Hematopoietic multipotent progenitor cell treated with erythropoietin and hydrocortisone succinate and interleukin-3 and kit ligand, for 6 days (in vitro differentiated cells): ENCODE measurements at regions not wholly inside any gene's neighbourhood (a gene's known extent, or its start where the extent isn't known, plus 50 kb on each side); places are given as distances from the start of the nearest gene placed in this dataset.

Experiments used
- DNase-seq: peaks from one replicate; pipeline ENCODE4 v3.0.0-alpha.2; 2015

GRCh38 chr20:40203032-40203431 lies 486.0 kb downstream of the MAFB start:
- DNase-seq: no peak

- no peak for DNase-seq
These were observed 491.3 kb downstream of the MAFB start for GRCh38 chr20:40197691-40198090.

GRCh38 chr20:40196846-40197436 lies 492.1 kb downstream of the MAFB start:
- DNase-seq: no peak

- DNase-seq: no peak
These were observed 493.3 kb downstream of the MAFB start for GRCh38 chr20:40195742-40196141.

GRCh38 chr20:40192529-40192928 lies 496.5 kb downstream of the MAFB start:
- DNase-seq: no peak

- no peak for DNase-seq
These were observed 497.0 kb downstream of the MAFB start for GRCh38 chr20:40192081-40192480.

- DNase-seq: no peak
These were observed 497.5 kb downstream of the MAFB start for GRCh38 chr20:40191573-40191972.

- DNase-seq: no peak
These were observed 499.4 kb downstream of the MAFB start for GRCh38 chr20:40189621-40190020.

- no peak for DNase-seq
These were observed 500.7 kb downstream of the MAFB start for GRCh38 chr20:40188319-40188718.

GRCh38 chr20:40186826-40187225 lies 502.2 kb downstream of the MAFB start:
- no peak for DNase-seq

- no peak for DNase-seq
These were observed 507.4 kb downstream of the MAFB start for GRCh38 chr20:40181676-40182075.

- DNase-seq: no peak
These were observed 512.8 kb downstream of the MAFB start for GRCh38 chr20:40176098-40176841.

- no peak for DNase-seq
These were observed 513.7 kb downstream of the MAFB start for GRCh38 chr20:40175296-40175695.

GRCh38 chr20:40173872-40174271 lies 515.2 kb downstream of the MAFB start:
- DNase-seq: no peak

GRCh38 chr20:40168981-40169620 lies 519.9 kb downstream of the MAFB start:
- no peak for DNase-seq

GRCh38 chr20:40161391-40161790 lies 527.6 kb downstream of the MAFB start:
- no peak for DNase-seq

GRCh38 chr20:40160097-40160550 lies 528.9 kb downstream of the MAFB start:
- peak; percentile 80 for DNase-seq

- DNase-seq: no peak
These were observed 529.8 kb downstream of the MAFB start for GRCh38 chr20:40159276-40159675.

- DNase-seq: no peak
These were observed 532.3 kb downstream of the MAFB start for GRCh38 chr20:40156600-40157317.

GRCh38 chr20:40154514-40154913 lies 534.5 kb downstream of the MAFB start:
- no peak for DNase-seq

- DNase-seq: no peak
These were observed 540.1 kb downstream of the MAFB start for GRCh38 chr20:40148886-40149285.

GRCh38 chr20:40146071-40146470 lies 543.0 kb downstream of the MAFB start:
- no peak for DNase-seq

- DNase-seq: no peak
These were observed 544.5 kb downstream of the MAFB start for GRCh38 chr20:40144581-40144980.

- DNase-seq: no peak
These were observed 554.9 kb downstream of the MAFB start for GRCh38 chr20:40134176-40134575.
